Stomach (tissue), 4 donors: ENCODE measurements at regions not wholly inside any gene's neighbourhood (a gene's known extent, or its start where the extent isn't known, plus 50 kb on each side); places are given as distances from the start of the nearest gene placed in this dataset.

Source experiments
- CTCF ChIP-seq, 7 experiments: fragments of 450-650 bp in 4 of 7; fragments of 200-600 bp in 3 of 7; sonication (generic) in 3 of 7; IDR thresholded peaks; one replicate each; pipeline ENCODE4 v1.5.1; 2016 to 2019; ENCODE audit warnings: antibody characterized with exemption in 7 of 7, control low read depth in 2 of 7, mild to moderate bottlenecking in 1 of 7
- EP300 ChIP-seq: sonication (generic); formaldehyde crosslinking; IDR thresholded peaks from one replicate; pipeline ENCODE4 v1.6.1; 2017; ENCODE audit warnings: antibody characterized with exemption
- POLR2A ChIP-seq, 4 donors: fragments of 450-650 bp; IDR thresholded peaks; one replicate each; pipeline ENCODE4 v1.6.1; 2016; ENCODE audit warnings: antibody characterized with exemption in 4 of 4, control low read depth in 2 of 4, mild to moderate bottlenecking in 1 of 4, moderate library complexity in 1 of 4
- POLR2AphosphoS5 ChIP-seq, 3 donors: sonication (generic); formaldehyde crosslinking; IDR thresholded peaks; one replicate each; pipeline ENCODE4 v1.6.1; 2016; ENCODE audit warnings: antibody characterized with exemption in 3 of 3

GRCh38 chr13:88919970-88920628, 1248.9 kb downstream of the SLITRK5 start:
- TF ChIP-seq CTCF (IDR thresholded peaks at IDR 0.05) (no peak), POLR2AphosphoS5 (IDR thresholded peaks at IDR 0.05) (no peak), POLR2A (IDR thresholded peaks at IDR 0.05) (no peak), EP300 (no peak)
